ENCODE measurements at regions not wholly inside any gene's neighbourhood (a gene's known extent, or its start where the extent isn't known, plus 50 kb on each side); places are given as distances from the start of the nearest gene placed in this dataset.

- Histone ChIP-seq H3K27ac (no peak overlapping the region), H3K9me3 (ENCODE audit: severe bottlenecking) (no peaks in the 10 kb centered on the region), H3K4me3 (ENCODE audit: low read depth, low read length) (no peak overlapping the region), H3K27me3 (ENCODE audit: insufficient read depth, low read depth, severe bottlenecking) (no peaks in the 10 kb centered on the region), H3K36me3 (no peaks in the 10 kb centered on the region)
- no peak for DNase-seq
- no peak for TF ChIP-seq CTCF (IDR thresholded peaks at IDR 0.05; ENCODE audit: low read depth, low read length)
Measured at GRCh38 chr4:74640111-74640903, 154.0 kb downstream of the BTC start.

- no peaks in the 10 kb centered on the region for H3K36me3 ChIP-seq
- H3K4me3 ChIP-seq (ENCODE audit: low read depth, low read length) = no peak overlapping the region
- H3K9me3 ChIP-seq (ENCODE audit: severe bottlenecking) = no peaks in the 10 kb centered on the region
- no peak overlapping the region for H3K27ac ChIP-seq
- DNase-seq = no peak
- TF ChIP-seq CTCF (IDR thresholded peaks at IDR 0.05; ENCODE audit: low read depth, low read length) = no peak
- no peaks in the 10 kb centered on the region for H3K27me3 ChIP-seq (ENCODE audit: insufficient read depth, low read depth, severe bottlenecking)
Measured at GRCh38 chr4:74642006-74642405, 152.3 kb downstream of the BTC start.

GRCh38 chr4:74649193-74649592 is 145.1 kb downstream of the BTC start:
- Histone ChIP-seq H3K27me3 (ENCODE audit: insufficient read depth, low read depth, severe bottlenecking) (no peaks in the 10 kb centered on the region), H3K36me3 (no peaks in the 10 kb centered on the region), H3K4me3 (ENCODE audit: low read depth, low read length) (no peak overlapping the region), H3K27ac (no peak overlapping the region), H3K9me3 (ENCODE audit: severe bottlenecking) (no peaks in the 10 kb centered on the region)
- DNase-seq = no peak
- no peak for TF ChIP-seq CTCF (IDR thresholded peaks at IDR 0.05; ENCODE audit: low read depth, low read length)

- Histone ChIP-seq H3K4me3 (ENCODE audit: low read depth, low read length) (no peak overlapping the region), H3K27ac (no peak overlapping the region), H3K9me3 (ENCODE audit: severe bottlenecking) (no peaks in the 10 kb centered on the region), H3K27me3 (ENCODE audit: insufficient read depth, low read depth, severe bottlenecking) (no peaks in the 10 kb centered on the region), H3K36me3 (no peaks in the 10 kb centered on the region)
- DNase-seq = no peak
- TF ChIP-seq CTCF (IDR thresholded peaks at IDR 0.05; ENCODE audit: low read depth, low read length) = no peak
Measured at GRCh38 chr4:74651198-74651597, 143.1 kb downstream of the BTC start.

GRCh38 chr4:74653331-74654229 is 140.7 kb downstream of the BTC start:
- H3K36me3 ChIP-seq = no peaks in the 10 kb centered on the region
- H3K27ac ChIP-seq = no peak overlapping the region
- no peaks in the 10 kb centered on the region for H3K9me3 ChIP-seq (ENCODE audit: severe bottlenecking)
- H3K4me3 ChIP-seq (ENCODE audit: low read depth, low read length) = no peak overlapping the region
- no peak for DNase-seq
- H3K27me3 ChIP-seq (ENCODE audit: insufficient read depth, low read depth, severe bottlenecking) = no peaks in the 10 kb centered on the region
- TF ChIP-seq CTCF (IDR thresholded peaks at IDR 0.05; ENCODE audit: low read depth, low read length) = no peak
